K562 (cell line): ENCODE measurements at regions not wholly inside any gene's neighbourhood (a gene's known extent, or its start where the extent isn't known, plus 50 kb on each side); places are given as distances from the start of the nearest gene placed in this dataset.
"Not testable (repeated sequence)": the region's sequence is repeated elsewhere in the genome, so short reads cannot be mapped to it uniquely, and the experiment has no call there.

Experiments used
- ATAC-seq: fragments of 200-7000 bp; cut with Tn5 transposase; 3 replicates; pipeline ENCODE4 v1.9.1; 2020; ENCODE audit warnings: moderate library complexity
- BruUV-seq: library from RNA; stranded (reverse); fragments of 400-500 nt; replicated peaks from 2 replicates; lab custom pipeline; 2021; lab: Mats Ljungman, UMichigan
- CTCF ChIA-PET: fragments of 300-600 bp; formaldehyde crosslinking; extraction: SDS; loops from one replicate; lab custom pipeline; 2021; ENCODE audit warnings: low intra/inter-chr PET ratio; lab: Yijun Ruan, JAX
- POLR2A ChIA-PET: fragments of 300-600, 350-650 bp; sonication (Branson Sonifier 250); formaldehyde crosslinking; extraction: SDS; loops from one replicate; lab custom pipeline; 2021; ENCODE audit warnings: antibody characterized with exemption, inconsistent platforms; lab: Yijun Ruan, JAX
- DNase-seq, 4 experiments: peaks; one replicate each; pipeline versions ENCODE4 v3.0.0 to v3.0.0-alpha.2; 2011 to 2018; ENCODE audit warnings: low spot score in 3 of 4, mixed read lengths in 3 of 4; ENCODE audit errors: extremely low read depth in 1 of 4
- FAIRE-seq: peaks from 2 replicates; lab custom pipeline; 2011; peaks lifted over from hg19 to GRCh38; lab: Jason Lieb, UNC
- H2AFZ ChIP-seq: 2 replicates; pipeline ENCODE4 v1.6.0; 2011; ENCODE audit warnings: low read depth, low read length, control low read depth, inconsistent platforms
- H3K27ac ChIP-seq: fragments of 200-600 bp; 3 replicates; pipeline ENCODE4 v1.8.0; 2011; ENCODE audit warnings: low read depth, mild to moderate bottlenecking, control low read depth, inconsistent platforms, low read length, moderate library complexity, mixed read lengths; ENCODE audit errors: extremely low read depth
- H3K27me3 ChIP-seq, 2 experiments: fragments of 300-600 bp in 1 of 2; 2 replicates in 1 of 2; 3 replicates in 1 of 2; pipeline versions ENCODE4 v1.6.0 to v1.8.0; 2011; ENCODE audit warnings: inconsistent platforms in 2 of 2, low read length in 2 of 2, mild to moderate bottlenecking in 1 of 2, mixed read lengths in 1 of 2, moderate library complexity in 1 of 2; ENCODE audit not compliant: control insufficient read depth in 2 of 2, insufficient read depth in 2 of 2
- H3K36me3 ChIP-seq: fragments of 300-600 bp; 3 replicates; pipeline ENCODE4 v1.8.0; 2011; ENCODE audit warnings: mild to moderate bottlenecking, low read length, inconsistent platforms; ENCODE audit not compliant: control insufficient read depth, insufficient read depth
- H3K4me1 ChIP-seq, 2 experiments: fragments of 200-600 bp in 1 of 2; replicated peaks in 1 of 2; 2 replicates in 1 of 2; 3 replicates in 1 of 2; pipeline versions ENCODE4 v1.5.1 to v1.8.0; 2011; ENCODE audit warnings: inconsistent platforms in 2 of 2, low read length in 2 of 2, mild to moderate bottlenecking in 1 of 2, mixed read lengths in 1 of 2, moderate library complexity in 1 of 2; ENCODE audit not compliant: control insufficient read depth in 2 of 2, insufficient read depth in 2 of 2
- H3K4me2 ChIP-seq: 2 replicates; pipeline ENCODE4 v1.6.1; 2011; ENCODE audit warnings: low read length, control low read depth, inconsistent platforms, mixed read lengths; ENCODE audit not compliant: insufficient read depth
- H3K4me3 ChIP-seq: fragments of 200-600 bp; sonication (generic), shearing (Covaris generic); 2 replicates; pipeline ENCODE4 v1.5.1; 2016; ENCODE audit warnings: control low read depth, inconsistent platforms
- H3K79me2 ChIP-seq: fragments of 200-600 bp; 3 replicates; pipeline ENCODE4 v1.8.0; 2011; ENCODE audit warnings: low read length, inconsistent platforms; ENCODE audit not compliant: control insufficient read depth, insufficient read depth
- H3K9ac ChIP-seq, 2 experiments: 2 replicates each; pipeline versions ENCODE4 v1.6.0 to v1.6.1; 2011; ENCODE audit warnings: low read depth in 2 of 2, low read length in 2 of 2, control low read depth in 1 of 2, inconsistent platforms in 1 of 2, mild to moderate bottlenecking in 1 of 2, mixed read lengths in 1 of 2; ENCODE audit not compliant: insufficient read depth in 1 of 2
- H3K9me1 ChIP-seq: one replicate; pipeline ENCODE4 v1.6.0; 2011; ENCODE audit warnings: inconsistent platforms, mild to moderate bottlenecking, low read length, moderate library complexity; ENCODE audit not compliant: control insufficient read depth, insufficient read depth
- H3K9me3 ChIP-seq: replicated peaks from 2 replicates; pipeline ENCODE4 v1.5.1; 2011; ENCODE audit warnings: low read depth, low read length, inconsistent platforms; ENCODE audit not compliant: control insufficient read depth, insufficient read depth
- H4K20me1 ChIP-seq: replicated peaks from 2 replicates; pipeline ENCODE4 v1.6.1; 2011; ENCODE audit warnings: low read length, inconsistent platforms, mixed read lengths; ENCODE audit not compliant: control insufficient read depth, insufficient read depth
- GTF2A2 ChIP-seq: IDR thresholded peaks from 2 replicates; pipeline ENCODE4 v1.6.1; 2016; ENCODE audit warnings: mild to moderate bottlenecking, missing genetic modification characterization, missing compliant biosample characterization
- HDAC1 ChIP-seq, 2 experiments: fragments of 450-650 bp; IDR thresholded peaks; 2 replicates each; pipeline ENCODE4 v1.6.1; 2016 to 2017; ENCODE audit warnings: inconsistent platforms in 1 of 2, mild to moderate bottlenecking in 1 of 2, moderate library complexity in 1 of 2
- SRSF3 ChIP-seq: fragments of 200-400 bp; formaldehyde crosslinking; IDR thresholded peaks from 2 replicates; pipeline ENCODE4 v1.6.1; 2016; ENCODE audit warnings: mild to moderate bottlenecking, low read length, moderate library complexity; ENCODE audit not compliant: insufficient read depth
- XRCC3 ChIP-seq: fragments of 450-650 bp; IDR thresholded peaks from 2 replicates; pipeline ENCODE4 v1.6.1; 2017; ENCODE audit warnings: mild to moderate bottlenecking, moderate library complexity
- ZNF280B ChIP-seq: fragments of 250-450 bp; sonication (Bioruptor Pico); IDR thresholded peaks from 2 replicates; pipeline ENCODE4 v1.5.1; 2021; ENCODE audit warnings: mild to moderate bottlenecking
- WGBS: fragments of 100-300 bp; shearing (Covaris generic); methylation state at CpG from one replicate; pipeline ENCODE4 v1.1.6; 2016; ENCODE audit warnings: low coverage, mixed read lengths; ENCODE audit not compliant: insufficient coverage; ENCODE audit errors: missing lambda C conversion rate; 5-methylcytosine and 5-hydroxymethylcytosine counted together
- in situ Hi-C: fragments of 300-500 bp; cut with MboI; formaldehyde crosslinking; loops from 4 replicates; pipeline ENCODE4 v1.15.0; 2018; ENCODE audit warnings: inconsistent platforms, mixed read lengths
- intact Hi-C: fragments of 100-400 bp; cut with micrococcal nuclease; formaldehyde crosslinking; loops from 2 replicates; pipeline ENCODE4 v1.14.2; 2022

GRCh38 chr2:192604295-192604694 lies 409.6 kb upstream of the TMEFF2 start (continued):
- TF ChIP-seq XRCC3 (no peak), GTF2A2 (no peak), SRSF3 (no peak), ZNF280B (CRISPR knock-in tag) (no peak), HDAC1 (IDR thresholded peaks at IDR 0.05) (no peak)
- TF ChIP-seq, all 486 proteins: peak for 0

GRCh38 chr2:192598649-192599048 lies 403.9 kb upstream of the TMEFF2 start:
- H3K27me3 ChIP-seq, BruUV-seq, CTCF ChIA-PET, H3K4me1 ChIP-seq, H3K36me3 ChIP-seq, H3K4me3 ChIP-seq, H4K20me1 ChIP-seq, DNase-seq, H3K27ac ChIP-seq, POLR2A ChIA-PET, intact Hi-C loops, in situ Hi-C loops, H3K4me2 ChIP-seq, H2AFZ ChIP-seq, ATAC-seq, H3K79me2 ChIP-seq, FAIRE-seq, H3K9ac ChIP-seq, H3K9me1 ChIP-seq, H3K9me3 ChIP-seq: not testable (repeated sequence)
- WGBS = 0% methylated on average over 9 of the region's 9 CpGs
